ENCODE measurements at regions not wholly inside any gene's neighbourhood (a gene's known extent, or its start where the extent isn't known, plus 50 kb on each side); places are given as distances from the start of the nearest gene placed in this dataset.
A peak's percentile ranks its signal among the peaks of the same experiment; 100 is the strongest.

DNA sequence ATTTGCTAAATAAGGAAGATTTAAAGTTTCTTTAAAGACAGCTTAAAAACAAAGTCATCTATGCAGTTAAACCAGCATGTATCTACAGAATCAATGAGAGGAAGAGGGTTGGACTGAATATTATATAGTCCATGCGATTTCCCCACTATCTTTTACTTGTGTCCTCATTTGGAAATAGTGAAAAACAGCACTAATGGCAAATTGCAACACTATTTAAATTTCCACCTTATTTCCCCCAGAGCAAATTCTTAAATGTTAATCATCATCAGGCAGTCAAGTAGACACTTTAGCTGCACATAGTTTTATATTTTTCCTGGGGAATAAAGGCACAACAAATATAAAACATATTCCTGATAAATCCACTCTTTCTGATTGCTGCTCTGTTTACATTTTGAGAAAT, 114.6 kb downstream of the LCA5 start:
- no peaks in the 10 kb centered on the region for H3K79me2 ChIP-seq (ENCODE audit: insufficient read depth, low read length)
- no peaks in the 10 kb centered on the region for H3K9me3 ChIP-seq (ENCODE audit: insufficient read depth, low read depth, low read length)
- no peaks in the 10 kb centered on the region for H3K27me3 ChIP-seq (ENCODE audit: insufficient read depth, low read length)
- no peaks in the 10 kb centered on the region for H3K27me3 Mint-ChIP-seq (ENCODE audit: low read depth, unreplicated experiment)
- no peak overlapping the region for H3K4me3 Mint-ChIP-seq (ENCODE audit: unreplicated experiment)
- no peaks in the 10 kb centered on the region for H3K36me3 Mint-ChIP-seq (ENCODE audit: low read depth, unreplicated experiment)
- no peak overlapping the region for H2AFZ ChIP-seq (ENCODE audit: low read depth, low read length)
- no peaks in the 10 kb centered on the region for H3K9me3 Mint-ChIP-seq (ENCODE audit: unreplicated experiment)
- H3K4me2 ChIP-seq (ENCODE audit: low read length) = no peak overlapping the region
- FAIRE-seq (no peak), DNase-seq (ENCODE audit: low read depth) (no peak)
- no peaks in the 10 kb centered on the region for H3K36me3 ChIP-seq (ENCODE audit: insufficient read depth, low read length)
- peaks cover 9% of the 10 kb centered on the region for H3K4me1 ChIP-seq (ENCODE audit: insufficient read depth, low read length)
- H3K9ac ChIP-seq (ENCODE audit: low read length) = no peak overlapping the region
- TF ChIP-seq EZH2 (IDR thresholded peaks at IDR 0.05; ENCODE audit: insufficient read depth, low read length) = no peak
- TF ChIP-seq, protein P1, sequence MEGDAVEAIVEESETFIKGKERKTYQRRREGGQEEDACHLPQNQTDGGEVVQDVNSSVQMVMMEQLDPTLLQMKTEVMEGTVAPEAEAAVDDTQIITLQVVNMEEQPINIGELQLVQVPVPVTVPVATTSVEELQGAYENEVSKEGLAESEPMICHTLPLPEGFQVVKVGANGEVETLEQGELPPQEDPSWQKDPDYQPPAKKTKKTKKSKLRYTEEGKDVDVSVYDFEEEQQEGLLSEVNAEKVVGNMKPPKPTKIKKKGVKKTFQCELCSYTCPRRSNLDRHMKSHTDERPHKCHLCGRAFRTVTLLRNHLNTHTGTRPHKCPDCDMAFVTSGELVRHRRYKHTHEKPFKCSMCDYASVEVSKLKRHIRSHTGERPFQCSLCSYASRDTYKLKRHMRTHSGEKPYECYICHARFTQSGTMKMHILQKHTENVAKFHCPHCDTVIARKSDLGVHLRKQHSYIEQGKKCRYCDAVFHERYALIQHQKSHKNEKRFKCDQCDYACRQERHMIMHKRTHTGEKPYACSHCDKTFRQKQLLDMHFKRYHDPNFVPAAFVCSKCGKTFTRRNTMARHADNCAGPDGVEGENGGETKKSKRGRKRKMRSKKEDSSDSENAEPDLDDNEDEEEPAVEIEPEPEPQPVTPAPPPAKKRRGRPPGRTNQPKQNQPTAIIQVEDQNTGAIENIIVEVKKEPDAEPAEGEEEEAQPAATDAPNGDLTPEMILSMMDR (IDR thresholded peaks at IDR 0.05; ENCODE audit: insufficient read depth, low read depth, low read length) = no peak
- H3K27ac ChIP-seq (ENCODE audit: low read depth, low read length) = no peak overlapping the region
- no peak overlapping the region for H3K27ac Mint-ChIP-seq (ENCODE audit: unreplicated experiment)
- H3K4me3 ChIP-seq (ENCODE audit: insufficient read depth, low read depth, low read length) = no peak overlapping the region
- peaks cover 3% of the 10 kb centered on the region for H3K4me1 Mint-ChIP-seq (ENCODE audit: low read depth, unreplicated experiment)
- H4K20me1 ChIP-seq (ENCODE audit: insufficient read depth, low read length) = no peaks in the 10 kb centered on the region

DNA sequence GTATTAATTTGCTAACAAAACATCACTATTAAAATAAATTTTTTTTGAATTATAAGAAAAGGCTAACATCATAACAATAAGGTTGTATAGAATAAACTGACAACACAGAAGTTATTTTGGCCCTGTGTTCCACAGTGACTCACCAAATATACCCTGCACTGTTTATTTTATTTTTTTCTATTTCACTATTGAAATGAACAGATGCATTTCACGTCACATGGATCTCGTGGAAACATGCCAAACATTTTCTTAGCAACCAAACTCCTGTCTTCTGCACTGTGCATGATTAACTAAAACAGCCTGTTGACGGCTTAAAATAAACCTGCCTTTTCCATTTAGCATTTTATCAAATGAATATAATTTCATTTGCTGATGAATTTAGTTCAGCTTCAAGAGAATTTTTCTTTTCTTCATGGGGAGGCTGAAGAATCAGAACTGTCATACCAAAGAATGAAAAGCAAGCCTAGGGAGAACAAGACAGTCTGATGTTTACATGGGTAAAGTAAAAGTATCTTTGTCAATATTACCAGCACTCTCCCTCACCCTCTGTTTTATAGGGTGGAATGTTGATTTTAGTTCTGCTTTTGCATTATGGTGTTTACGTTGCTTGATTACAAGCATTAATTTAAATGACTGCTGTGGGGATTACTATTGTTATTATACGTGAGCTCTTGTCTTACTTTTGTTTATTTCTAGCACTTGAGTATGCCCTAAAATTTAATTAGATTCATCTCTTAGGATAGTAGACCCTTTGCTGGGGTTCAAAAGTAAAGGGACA, 115.3 kb downstream of the LCA5 start:
- H3K9me3 ChIP-seq (ENCODE audit: insufficient read depth, low read depth, low read length) = no peaks in the 10 kb centered on the region
- DNase-seq (ENCODE audit: low read depth) = peak; percentile 77
- TF ChIP-seq EZH2 (IDR thresholded peaks at IDR 0.05; ENCODE audit: insufficient read depth, low read length) = no peak
- TF ChIP-seq, protein P1 (IDR thresholded peaks at IDR 0.05; ENCODE audit: insufficient read depth, low read depth, low read length) = no peak
- Mint-ChIP-seq H3K36me3 (ENCODE audit: low read depth, unreplicated experiment) (no peaks in the 10 kb centered on the region), H3K27ac (ENCODE audit: unreplicated experiment) (no peak overlapping the region), H3K4me3 (ENCODE audit: unreplicated experiment) (no peak overlapping the region), H3K4me1 (ENCODE audit: low read depth, unreplicated experiment) (peaks cover 3% of the 10 kb centered on the region), H3K9me3 (ENCODE audit: unreplicated experiment) (no peaks in the 10 kb centered on the region), H3K27me3 (ENCODE audit: low read depth, unreplicated experiment) (no peaks in the 10 kb centered on the region)
- H4K20me1 ChIP-seq (ENCODE audit: insufficient read depth, low read length) = no peaks in the 10 kb centered on the region
- H3K4me2 ChIP-seq (ENCODE audit: low read length) = peak overlapping the region; percentile 64
- H3K4me1 ChIP-seq (ENCODE audit: insufficient read depth, low read length) = peaks cover 9% of the 10 kb centered on the region
- no peak overlapping the region for H3K4me3 ChIP-seq (ENCODE audit: insufficient read depth, low read depth, low read length)
- H3K27me3 ChIP-seq (ENCODE audit: insufficient read depth, low read length) = no peaks in the 10 kb centered on the region
- FAIRE-seq = no peak
- no peak overlapping the region for H2AFZ ChIP-seq (ENCODE audit: low read depth, low read length)
- H3K79me2 ChIP-seq (ENCODE audit: insufficient read depth, low read length) = no peaks in the 10 kb centered on the region
- H3K27ac ChIP-seq (ENCODE audit: low read depth, low read length) = no peak overlapping the region
- peak overlapping the region; percentile 3 for H3K9ac ChIP-seq (ENCODE audit: low read length)
- no peaks in the 10 kb centered on the region for H3K36me3 ChIP-seq (ENCODE audit: insufficient read depth, low read length)

DNA sequence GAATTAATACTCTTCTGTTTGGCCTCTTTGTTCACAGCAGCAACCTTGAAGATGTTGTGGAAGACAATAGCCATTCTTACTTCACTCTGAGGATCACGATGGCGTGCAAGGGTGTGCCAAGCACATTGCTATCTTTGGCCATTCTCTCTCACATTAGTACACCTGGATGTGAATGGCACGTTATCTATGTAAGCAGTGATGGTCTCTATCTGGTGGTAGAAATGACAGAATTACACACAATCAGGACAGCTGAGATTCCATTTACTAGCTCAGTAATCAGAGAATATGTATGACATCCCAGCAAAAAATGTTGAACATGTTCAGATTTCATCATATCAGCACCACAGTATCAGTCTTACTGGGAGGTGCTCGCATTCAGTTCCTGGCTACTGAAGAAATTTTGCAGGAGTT, 116.2 kb downstream of the LCA5 start:
- no peaks in the 10 kb centered on the region for H3K27me3 ChIP-seq (ENCODE audit: insufficient read depth, low read length)
- FAIRE-seq (no peak), DNase-seq (ENCODE audit: low read depth) (peak; percentile 40)
- no peaks in the 10 kb centered on the region for H3K36me3 ChIP-seq (ENCODE audit: insufficient read depth, low read length)
- H2AFZ ChIP-seq (ENCODE audit: low read depth, low read length) = no peak overlapping the region
- no peak overlapping the region for H3K27ac ChIP-seq (ENCODE audit: low read depth, low read length)
- no peak overlapping the region for H3K4me3 ChIP-seq (ENCODE audit: insufficient read depth, low read depth, low read length)
- no peak for TF ChIP-seq EZH2 (IDR thresholded peaks at IDR 0.05; ENCODE audit: insufficient read depth, low read length)
- TF ChIP-seq, protein P1 (IDR thresholded peaks at IDR 0.05; ENCODE audit: insufficient read depth, low read depth, low read length) = no peak
- Mint-ChIP-seq H3K9me3 (ENCODE audit: unreplicated experiment) (no peaks in the 10 kb centered on the region), H3K27ac (ENCODE audit: unreplicated experiment) (no peak overlapping the region), H3K27me3 (ENCODE audit: low read depth, unreplicated experiment) (no peaks in the 10 kb centered on the region), H3K4me1 (ENCODE audit: low read depth, unreplicated experiment) (peaks cover 3% of the 10 kb centered on the region), H3K4me3 (ENCODE audit: unreplicated experiment) (no peak overlapping the region), H3K36me3 (ENCODE audit: low read depth, unreplicated experiment) (no peaks in the 10 kb centered on the region)
- no peaks in the 10 kb centered on the region for H3K9me3 ChIP-seq (ENCODE audit: insufficient read depth, low read depth, low read length)
- peaks cover 9% of the 10 kb centered on the region for H3K4me1 ChIP-seq (ENCODE audit: insufficient read depth, low read length)
- H3K9ac ChIP-seq (ENCODE audit: low read length) = no peak overlapping the region
- no peaks in the 10 kb centered on the region for H4K20me1 ChIP-seq (ENCODE audit: insufficient read depth, low read length)
- H3K4me2 ChIP-seq (ENCODE audit: low read length) = no peak overlapping the region
- H3K79me2 ChIP-seq (ENCODE audit: insufficient read depth, low read length) = no peaks in the 10 kb centered on the region

Data from astrocyte (in vitro differentiated cells and primary cell).